Pancreas (tissue), 10 donors: ENCODE measurements at regions not wholly inside any gene's neighbourhood (a gene's known extent, or its start where the extent isn't known, plus 50 kb on each side); places are given as distances from the start of the nearest gene placed in this dataset.

ENCODE experiments used
- ATAC-seq, 4 donors: fragments of 200-7000 bp; cut with Tn5 transposase; one replicate each; pipeline versions ENCODE4 v1.8.0 to v1.9.1; 2020; ENCODE audit warnings: mild to moderate bottlenecking in 4 of 4, moderate library complexity in 4 of 4
- DNase-seq, 6 donors: peaks; one replicate each; pipeline ENCODE4 v3.0.0-alpha.2; 2020
- FAIRE-seq: peaks from 2 replicates; lab custom pipeline; 2012; peaks lifted over from hg19 to GRCh38; lab: Jason Lieb, UNC
- H3K27ac ChIP-seq, 4 donors: fragments of 200-600 bp; sonication (generic); 1 replicate in 3 of 4; 2 replicates in 1 of 4; pipeline versions ENCODE4 v1.5.0 to v1.8.0; 2020
- H3K27me3 ChIP-seq, 4 donors: fragments of 200-600 bp; one replicate each; pipeline ENCODE4 v1.8.0; 2021
- H3K36me3 ChIP-seq, 3 donors: fragments of 200-600 bp; sonication (generic) in 1 of 3; one replicate each; pipeline versions ENCODE4 v1.5.0 to v1.8.0; 2020 to 2021
- H3K4me1 ChIP-seq, 3 donors: fragments of 200-600 bp; one replicate each; pipeline ENCODE4 v1.8.0; 2021
- H3K4me3 ChIP-seq, 4 donors: fragments of 200-600 bp; sonication (generic) in 2 of 4; one replicate each; pipeline versions ENCODE4 v1.5.0 to v1.8.0; 2020 to 2021
- H3K9me3 ChIP-seq, 4 donors: fragments of 200-600 bp; one replicate each; pipeline ENCODE4 v1.8.0; 2021
- WGBS, 2 donors: extraction: QIAGEN DNeasy Blood & Tissue Kit; methylation state at CpG; one replicate each; pipeline ENCODE4 v1.1.7; 2013; 5-methylcytosine and 5-hydroxymethylcytosine counted together
- intact Hi-C, 3 donors: fragments of 100-400 bp; cut with DNase I; formaldehyde crosslinking; loops; one replicate each; pipeline versions ENCODE4 v1.11.1 to v1.14.2; 2022
- TF ChIP-seq, protein P1 (sequence below), 4 donors: fragments of 200-600 bp; sonication (generic) in 3 of 4; IDR thresholded peaks; one replicate each; pipeline versions ENCODE4 v1.5.0 to v1.8.0; 2021; ENCODE audit warnings: antibody characterized with exemption in 4 of 4
- donor health status: healthy with polysubstance abuse.
- donor health status: DM: no; HTN: no; CAD: no; lungs with moderate emphysema.
- donor health status: DM: no; HTN: no; CAD: no.
- donor health status: control.
- donor health status: control.
- donor health status: Bipolar disorder and iron deficiency.
- donor health status: DM: yes; HTN: yes; CAD: no.
- donor health status: DM: no; HTN: no; CAD: no.
- donor health status: DM: no; HTN: no; CAD: no.
- donor health status: DM: yes; HTN: yes; CAD: no.

GRCh38 chr22:27273853-27274252 is 527.7 kb downstream of the MN1 start:
- Histone ChIP-seq H3K27me3 (no peaks in the 10 kb centered on the region), H3K36me3 (no peaks in the 10 kb centered on the region), H3K9me3 (no peaks in the 10 kb centered on the region), H3K27ac (no peak overlapping the region), H3K4me3 (no peak overlapping the region), H3K4me1 (no peaks in the 10 kb centered on the region)
- intact Hi-C loops: no loop called here
- no peak for FAIRE-seq
- DNase-seq: no peak
- 58 to 61% methylated on average over 10 of the region's 10 CpGs for WGBS, 2 donors
- ATAC-seq: no peak
- TF ChIP-seq, protein P1, sequence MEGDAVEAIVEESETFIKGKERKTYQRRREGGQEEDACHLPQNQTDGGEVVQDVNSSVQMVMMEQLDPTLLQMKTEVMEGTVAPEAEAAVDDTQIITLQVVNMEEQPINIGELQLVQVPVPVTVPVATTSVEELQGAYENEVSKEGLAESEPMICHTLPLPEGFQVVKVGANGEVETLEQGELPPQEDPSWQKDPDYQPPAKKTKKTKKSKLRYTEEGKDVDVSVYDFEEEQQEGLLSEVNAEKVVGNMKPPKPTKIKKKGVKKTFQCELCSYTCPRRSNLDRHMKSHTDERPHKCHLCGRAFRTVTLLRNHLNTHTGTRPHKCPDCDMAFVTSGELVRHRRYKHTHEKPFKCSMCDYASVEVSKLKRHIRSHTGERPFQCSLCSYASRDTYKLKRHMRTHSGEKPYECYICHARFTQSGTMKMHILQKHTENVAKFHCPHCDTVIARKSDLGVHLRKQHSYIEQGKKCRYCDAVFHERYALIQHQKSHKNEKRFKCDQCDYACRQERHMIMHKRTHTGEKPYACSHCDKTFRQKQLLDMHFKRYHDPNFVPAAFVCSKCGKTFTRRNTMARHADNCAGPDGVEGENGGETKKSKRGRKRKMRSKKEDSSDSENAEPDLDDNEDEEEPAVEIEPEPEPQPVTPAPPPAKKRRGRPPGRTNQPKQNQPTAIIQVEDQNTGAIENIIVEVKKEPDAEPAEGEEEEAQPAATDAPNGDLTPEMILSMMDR (IDR thresholded peaks at IDR 0.05): no peak

GRCh38 chr22:27274770-27275449 is 526.6 kb downstream of the MN1 start:
- TF ChIP-seq, protein P1 (IDR thresholded peaks at IDR 0.05): no peak
- H3K4me3 ChIP-seq: no peak overlapping the region
- H3K27me3 ChIP-seq: no peaks in the 10 kb centered on the region
- no peak overlapping the region for H3K27ac ChIP-seq
- 64 to 76% methylated on average over 4 of the region's 4 CpGs for WGBS, 2 donors
- no peak for DNase-seq
- no peak for FAIRE-seq
- H3K9me3 ChIP-seq: no peaks in the 10 kb centered on the region
- H3K4me1 ChIP-seq: no peaks in the 10 kb centered on the region
- no peaks in the 10 kb centered on the region for H3K36me3 ChIP-seq
- ATAC-seq: peak in 1 of 4 donors; percentile 27
- intact Hi-C loops: no loop called here

GRCh38 chr22:27278946-27279345 is 522.6 kb downstream of the MN1 start:
- Histone ChIP-seq H3K27ac (no peak overlapping the region), H3K27me3 (no peaks in the 10 kb centered on the region), H3K9me3 (no peaks in the 10 kb centered on the region), H3K36me3 (no peaks in the 10 kb centered on the region), H3K4me3 (no peak overlapping the region), H3K4me1 (no peaks in the 10 kb centered on the region)
- WGBS, 2 donors: 54 to 59% methylated on average over 2 of the region's 2 CpGs
- FAIRE-seq (no peak), DNase-seq (no peak), ATAC-seq (peak in 1 of 4 donors; percentile 40)
- TF ChIP-seq, protein P1 (IDR thresholded peaks at IDR 0.05): no peak
- intact Hi-C loops: no loop called here

DNA sequence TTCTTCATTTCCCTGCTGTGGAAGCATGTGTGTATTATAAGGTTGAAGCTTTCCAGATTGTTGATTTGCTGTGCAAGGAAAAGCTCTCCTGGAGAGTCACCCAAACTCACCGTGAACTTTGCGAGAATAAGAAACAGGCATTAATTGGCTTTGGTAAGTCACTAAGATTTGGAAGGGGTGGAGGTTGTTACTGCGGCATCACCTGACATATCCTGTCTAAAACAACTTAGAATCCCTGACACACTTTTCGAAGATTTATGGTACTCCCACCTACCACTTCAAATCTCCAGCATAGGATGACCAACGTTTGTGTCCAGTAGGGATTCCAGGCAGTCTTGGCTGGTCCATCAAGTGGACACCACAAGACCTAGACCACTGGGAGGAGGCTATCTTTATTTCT is 518.3 kb downstream of the MN1 start:
- Histone ChIP-seq H3K27ac (no peak overlapping the region), H3K27me3 (no peaks in the 10 kb centered on the region), H3K36me3 (no peaks in the 10 kb centered on the region), H3K4me3 (no peak overlapping the region), H3K4me1 (no peaks in the 10 kb centered on the region), H3K9me3 (no peaks in the 10 kb centered on the region)
- WGBS, 2 donors: 85 to 93% methylated on average over 5 of the region's 5 CpGs
- TF ChIP-seq, protein P1 (IDR thresholded peaks at IDR 0.05): no peak
- intact Hi-C loops: no loop called here
- no peak for FAIRE-seq
- ATAC-seq: no peak
- no peak for DNase-seq

GRCh38 chr22:27283714-27284113 is 517.8 kb downstream of the MN1 start:
- FAIRE-seq (no peak), ATAC-seq (no peak), DNase-seq (no peak)
- no peaks in the 10 kb centered on the region for H3K9me3 ChIP-seq
- intact Hi-C loops: no loop called here
- no peaks in the 10 kb centered on the region for H3K36me3 ChIP-seq
- TF ChIP-seq, protein P1 (IDR thresholded peaks at IDR 0.05): no peak
- no peak overlapping the region for H3K27ac ChIP-seq
- WGBS, 2 donors: 84 to 92% methylated on average over 6 of the region's 6 CpGs
- H3K4me3 ChIP-seq: no peak overlapping the region
- H3K4me1 ChIP-seq: no peaks in the 10 kb centered on the region
- no peaks in the 10 kb centered on the region for H3K27me3 ChIP-seq
